ENCODE measurements at regions not wholly inside any gene's neighbourhood (a gene's known extent, or its start where the extent isn't known, plus 50 kb on each side); places are given as distances from the start of the nearest gene placed in this dataset.

DNA sequence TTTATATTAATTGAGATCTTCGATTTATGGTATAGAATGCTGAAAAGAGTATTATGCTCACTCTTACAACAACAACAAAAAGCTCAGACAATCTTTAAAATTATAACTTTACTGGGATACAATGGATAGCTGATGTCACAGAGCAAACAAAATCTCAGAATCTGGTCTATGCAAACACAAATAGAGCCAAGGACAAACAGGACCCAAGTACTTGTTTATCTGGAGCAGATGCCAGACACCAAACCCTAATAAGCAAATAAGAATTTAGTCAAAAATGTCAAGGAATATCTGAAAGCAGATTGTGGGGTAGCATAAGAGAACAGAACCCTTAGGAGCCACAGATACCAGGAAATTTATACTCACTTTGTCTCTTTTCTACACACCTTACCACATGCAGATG, 302.2 kb downstream of the CGGBP1 start:
- TF ChIP-seq, protein P1, sequence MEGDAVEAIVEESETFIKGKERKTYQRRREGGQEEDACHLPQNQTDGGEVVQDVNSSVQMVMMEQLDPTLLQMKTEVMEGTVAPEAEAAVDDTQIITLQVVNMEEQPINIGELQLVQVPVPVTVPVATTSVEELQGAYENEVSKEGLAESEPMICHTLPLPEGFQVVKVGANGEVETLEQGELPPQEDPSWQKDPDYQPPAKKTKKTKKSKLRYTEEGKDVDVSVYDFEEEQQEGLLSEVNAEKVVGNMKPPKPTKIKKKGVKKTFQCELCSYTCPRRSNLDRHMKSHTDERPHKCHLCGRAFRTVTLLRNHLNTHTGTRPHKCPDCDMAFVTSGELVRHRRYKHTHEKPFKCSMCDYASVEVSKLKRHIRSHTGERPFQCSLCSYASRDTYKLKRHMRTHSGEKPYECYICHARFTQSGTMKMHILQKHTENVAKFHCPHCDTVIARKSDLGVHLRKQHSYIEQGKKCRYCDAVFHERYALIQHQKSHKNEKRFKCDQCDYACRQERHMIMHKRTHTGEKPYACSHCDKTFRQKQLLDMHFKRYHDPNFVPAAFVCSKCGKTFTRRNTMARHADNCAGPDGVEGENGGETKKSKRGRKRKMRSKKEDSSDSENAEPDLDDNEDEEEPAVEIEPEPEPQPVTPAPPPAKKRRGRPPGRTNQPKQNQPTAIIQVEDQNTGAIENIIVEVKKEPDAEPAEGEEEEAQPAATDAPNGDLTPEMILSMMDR (IDR thresholded peaks at IDR 0.05): no peak
- no peak for TF ChIP-seq ZFX (IDR thresholded peaks at IDR 0.05; ENCODE audit: borderline replicate concordance)
